GM19238 (cell line): ENCODE measurements at regions not wholly inside any gene's neighbourhood (a gene's known extent, or its start where the extent isn't known, plus 50 kb on each side); places are given as distances from the start of the nearest gene placed in this dataset.
"Not testable (repeated sequence)": the region's sequence is repeated elsewhere in the genome, so short reads cannot be mapped to it uniquely, and the experiment has no call there.

ENCODE experiments used
- DNase-seq: peaks from one replicate; pipeline ENCODE4 v3.0.0; 2011; ENCODE audit warnings: low spot score; ENCODE audit not compliant: insufficient read length

- no peak for DNase-seq
These were observed 298.6 kb downstream of the C6orf118 start for GRCh38 chr6:165010556-165011535.

DNA sequence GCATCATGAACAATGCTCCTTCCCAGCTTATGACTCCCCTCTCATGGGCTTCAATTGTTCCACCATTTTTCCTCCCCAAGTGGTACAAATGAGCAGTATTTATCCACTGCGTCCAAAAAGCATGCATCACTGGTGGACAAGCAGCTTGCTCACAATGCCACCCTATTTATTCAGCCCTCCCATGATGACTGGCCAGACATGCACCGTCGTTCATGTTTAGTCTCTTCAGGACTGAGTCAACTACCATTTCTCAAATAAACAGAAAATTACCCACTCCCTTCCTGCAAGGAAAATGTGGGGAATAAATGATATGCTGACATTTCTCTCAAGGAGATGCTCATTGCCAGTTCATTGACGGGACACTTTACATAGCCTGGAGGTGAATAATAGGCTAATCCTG, 300.4 kb downstream of the C6orf118 start:
- DNase-seq, result no peak

GRCh38 chr6:165002866-165003265, 306.5 kb downstream of the C6orf118 start:
- DNase-seq, result no peak

GRCh38 chr6:165002358-165002757, 307.0 kb downstream of the C6orf118 start:
- DNase-seq, result no peak

GRCh38 chr6:165001502-165002157, 307.8 kb downstream of the C6orf118 start:
- no peak for DNase-seq

- no peak for DNase-seq
These were observed 311.1 kb downstream of the C6orf118 start for GRCh38 chr6:164998297-164998696.

DNA sequence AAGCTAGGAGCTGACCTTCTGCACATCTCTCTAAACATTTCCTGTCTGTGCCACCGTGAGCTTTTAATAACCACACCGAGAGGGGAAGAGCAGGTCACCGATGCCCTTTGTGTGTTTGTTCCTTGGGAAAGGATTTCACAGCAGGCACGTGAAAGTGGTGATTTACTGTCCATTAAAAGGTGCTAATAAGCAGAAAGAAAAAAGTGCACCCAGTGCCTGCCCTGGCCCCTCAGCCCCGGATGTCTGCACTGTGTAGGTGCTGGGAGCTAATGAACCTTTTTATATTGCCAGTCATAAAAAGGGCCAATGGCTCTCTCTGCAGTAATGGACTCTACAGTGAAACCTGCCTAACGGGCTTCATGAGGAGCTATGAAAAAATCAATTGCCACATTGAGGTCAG, 312.6 kb downstream of the C6orf118 start:
- DNase-seq, result no peak

- DNase-seq, result no peak
These were observed 317.8 kb downstream of the C6orf118 start for GRCh38 chr6:164991573-164991972.

DNA sequence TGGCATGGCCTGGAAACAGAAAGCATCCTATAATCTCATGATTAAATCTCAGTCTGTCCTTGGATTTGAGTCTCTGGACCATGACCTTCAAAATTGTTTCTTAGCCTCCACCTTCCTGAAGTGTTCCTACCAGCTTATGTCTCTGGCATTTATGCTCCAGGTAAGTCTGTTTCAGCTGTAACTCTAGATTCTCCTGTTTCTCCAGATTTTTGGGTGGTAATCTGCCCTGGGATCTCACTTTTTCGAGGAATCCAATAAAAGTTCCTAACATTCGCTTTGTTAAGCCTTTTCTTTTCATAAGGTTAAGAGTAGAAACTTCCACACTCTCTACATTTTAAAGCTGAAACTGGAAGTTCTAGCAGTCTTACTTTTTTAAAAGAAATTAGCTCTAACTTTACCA, 318.5 kb downstream of the C6orf118 start:
- DNase-seq, result no peak

DNA sequence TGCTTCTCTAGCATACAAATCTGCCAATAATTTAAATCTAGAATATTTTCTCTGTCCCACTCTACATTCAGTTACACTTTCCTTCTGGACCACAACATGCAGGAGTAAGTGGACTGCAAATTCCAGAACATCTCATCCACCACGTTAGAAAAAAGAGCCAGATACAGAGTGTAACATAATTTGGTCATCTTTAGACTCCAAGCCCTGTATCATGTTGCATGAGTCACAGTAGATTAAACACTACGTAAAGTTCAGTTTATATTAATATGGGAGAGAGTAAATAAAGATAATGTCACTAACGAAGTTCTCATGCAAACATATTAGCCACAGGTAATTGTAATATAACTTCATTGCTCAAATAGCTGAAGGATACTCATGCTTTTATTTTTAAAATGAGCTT, 327.0 kb downstream of the C6orf118 start:
- DNase-seq, result no peak

DNA sequence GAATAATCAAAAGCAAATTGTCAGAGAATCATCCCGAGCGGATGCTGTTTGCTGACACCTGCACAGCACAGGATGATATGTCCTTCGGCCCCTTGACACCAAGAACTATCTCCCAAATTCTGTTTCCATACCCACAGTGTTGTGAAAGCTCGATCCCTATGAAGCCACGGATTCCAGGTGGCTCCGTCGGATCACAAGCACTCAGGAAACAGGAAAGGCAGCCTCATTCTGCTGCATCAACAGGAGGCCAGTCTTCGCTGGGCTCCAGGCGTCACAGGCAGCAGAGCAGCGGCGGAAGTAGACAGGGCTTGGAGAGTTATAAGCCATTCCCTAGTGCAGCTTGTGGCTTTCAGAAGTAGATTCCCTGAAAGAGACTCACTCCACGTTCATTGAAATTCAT, 342.3 kb downstream of the C6orf118 start:
- DNase-seq, result no peak

GRCh38 chr6:164962805-164963204, 346.6 kb downstream of the C6orf118 start:
- no peak for DNase-seq

DNA sequence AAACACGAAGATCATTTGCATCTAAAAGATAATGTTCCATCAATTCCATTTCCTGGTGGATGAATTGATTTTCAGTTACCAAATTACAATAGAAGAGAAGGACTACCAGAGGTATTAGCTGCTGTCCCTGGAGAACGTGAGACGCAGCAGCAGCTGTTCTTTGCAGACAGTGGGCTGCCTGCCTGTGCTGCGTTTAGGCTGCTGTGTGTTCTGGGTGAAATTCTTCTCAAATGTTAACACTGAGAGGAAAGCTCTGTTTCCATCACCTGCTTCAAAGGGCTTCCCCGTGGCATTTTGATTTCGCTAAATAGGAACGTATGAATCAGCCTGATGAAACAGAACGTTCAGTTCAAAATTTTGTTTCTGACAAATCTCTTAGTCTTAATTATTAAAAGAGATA, 362.2 kb downstream of the C6orf118 start:
- DNase-seq, result no peak

GRCh38 chr6:164942271-164942670, 367.1 kb downstream of the C6orf118 start:
- DNase-seq, result no peak

- DNase-seq, result not testable (repeated sequence)
These were observed 376.1 kb downstream of the C6orf118 start for GRCh38 chr6:164933238-164933794.

DNA sequence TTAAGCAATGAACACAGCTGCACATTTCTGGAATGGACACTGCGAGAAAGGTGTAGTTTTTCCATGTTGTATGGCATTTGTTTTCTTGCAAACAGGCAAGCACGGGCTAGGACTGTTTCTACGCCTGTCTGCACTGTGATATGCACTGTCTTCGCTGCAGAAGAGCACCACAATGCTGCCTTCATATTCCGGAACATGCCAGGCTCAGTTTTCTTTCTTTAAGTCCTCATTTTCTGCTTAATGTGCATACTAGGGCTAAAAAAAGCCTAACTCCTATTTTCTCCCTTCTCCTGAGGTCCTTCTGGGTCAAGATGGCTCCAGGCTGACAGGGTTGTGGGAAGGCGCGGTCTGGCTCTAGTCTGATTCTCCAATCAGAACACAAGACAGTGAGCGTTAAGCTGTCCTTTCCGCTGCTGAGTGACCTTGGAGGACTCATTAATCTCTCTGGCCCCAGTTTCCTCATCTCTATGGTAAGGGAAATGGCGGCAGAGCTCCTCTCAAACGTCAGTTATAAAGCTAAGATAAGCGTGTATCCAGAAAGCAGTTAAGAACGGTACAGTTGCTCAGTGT, 379.9 kb downstream of the C6orf118 start:
- no peak for DNase-seq

GRCh38 chr6:164928728-164929407, 380.5 kb downstream of the C6orf118 start:
- DNase-seq, result no peak

- DNase-seq, result no peak
These were observed 381.2 kb downstream of the C6orf118 start for GRCh38 chr6:164928057-164928727.

DNA sequence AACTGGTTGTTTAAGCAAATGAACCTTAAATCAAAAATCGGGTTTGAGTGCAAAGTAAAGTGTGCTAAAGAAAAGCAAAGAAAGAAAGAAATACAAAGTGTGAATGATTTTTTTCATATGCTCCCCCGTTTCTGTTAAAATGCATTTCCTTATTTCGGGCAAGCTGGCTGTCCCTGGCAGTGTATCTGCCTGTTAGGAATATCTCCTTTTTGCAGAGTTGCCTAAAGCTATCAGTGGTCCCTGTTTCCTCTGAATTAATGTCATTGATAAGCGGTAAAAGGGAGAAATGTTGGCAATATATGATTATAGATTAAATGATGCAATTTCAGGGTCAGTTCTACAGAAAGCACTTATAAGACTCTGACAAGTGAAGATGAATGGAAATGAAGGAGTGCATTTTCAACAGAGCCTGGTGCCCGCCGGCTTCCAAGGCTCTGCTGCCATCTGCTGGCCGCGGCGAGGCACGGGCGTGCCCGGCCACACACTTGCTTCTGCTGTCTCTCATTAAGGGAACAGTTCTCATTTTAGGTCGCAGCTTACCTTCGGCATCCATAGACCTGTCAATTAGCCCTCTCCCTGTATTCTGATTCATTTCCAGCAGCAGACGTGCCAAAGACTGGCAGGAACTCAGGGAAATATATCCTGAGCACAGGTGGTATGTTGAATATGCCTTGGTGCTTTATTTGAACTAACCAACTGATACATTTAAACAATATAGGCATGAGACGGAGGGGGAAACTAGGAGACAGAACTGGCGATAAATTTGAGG, 381.9 kb downstream of the C6orf118 start:
- peak; percentile 27 for DNase-seq

GRCh38 chr6:164926686-164927085, 382.7 kb downstream of the C6orf118 start:
- DNase-seq, result no peak
